ENCODE measurements at regions not wholly inside any gene's neighbourhood (a gene's known extent, or its start where the extent isn't known, plus 50 kb on each side); places are given as distances from the start of the nearest gene placed in this dataset.

GRCh38 chr14:22478247-22478646, 110.8 kb downstream of the DAD1 start:
- TF ChIP-seq CTCF (IDR thresholded peaks at IDR 0.05): no peak
- TF ChIP-seq POLR2A (IDR thresholded peaks at IDR 0.05): no peak
